ENCODE measurements at regions not wholly inside any gene's neighbourhood (a gene's known extent, or its start where the extent isn't known, plus 50 kb on each side); places are given as distances from the start of the nearest gene placed in this dataset.
"Not testable (repeated sequence)": the region's sequence is repeated elsewhere in the genome, so short reads cannot be mapped to it uniquely, and the experiment has no call there.

DNA sequence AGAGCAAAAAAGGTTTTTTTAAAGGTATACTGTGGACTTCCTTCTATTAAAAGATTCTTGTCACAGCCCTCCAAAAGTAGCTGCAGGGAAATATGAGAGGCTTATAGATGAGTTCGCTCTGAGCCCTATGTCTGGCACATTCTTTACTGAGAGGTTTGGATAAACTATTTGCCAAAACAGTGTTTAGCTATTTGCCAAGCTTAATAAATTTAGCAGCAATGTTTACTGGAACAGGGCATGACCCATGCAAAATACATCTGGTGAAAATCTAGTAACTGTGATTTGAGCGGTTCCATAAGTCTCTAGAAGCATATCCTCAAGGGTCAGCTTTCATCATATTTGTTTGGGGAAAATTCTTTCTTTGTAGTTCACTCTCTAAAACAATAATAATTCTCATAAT lies 1696.7 kb upstream of the PIK3C3 start:
- H3K79me2 ChIP-seq (ENCODE audit: low read length), result no peaks in the 10 kb centered on the region
- H3K9ac ChIP-seq (ENCODE audit: low read length), result no peak overlapping the region
- H3K4me1 ChIP-seq (ENCODE audit: insufficient read depth, low read length), result no peaks in the 10 kb centered on the region
- no peaks in the 10 kb centered on the region for H3K36me3 ChIP-seq (ENCODE audit: low read depth, low read length)
- CTCF ChIA-PET, result no interaction called here
- intact Hi-C loops (cut with micrococcal nuclease), result no loop called here
- no TSS peak for BruUV-seq (replicated peaks)
- POLR2A ChIA-PET (ENCODE audit: unreplicated experiment), result no interaction called here
- no peak overlapping the region for H3K4me2 ChIP-seq (ENCODE audit: low read length)
- no peaks in the 10 kb centered on the region for H4K20me1 ChIP-seq (ENCODE audit: low read length)
- ATAC-seq, result no peak
- H3K9me3 ChIP-seq (ENCODE audit: low read length), result no peaks in the 10 kb centered on the region
- no peaks in the 10 kb centered on the region for H3K27me3 ChIP-seq (ENCODE audit: low read length)
- H2AFZ ChIP-seq (ENCODE audit: low read length), result no peak overlapping the region
- H3F3A ChIP-seq (ENCODE audit: low read length, unreplicated experiment), result no peaks in the 10 kb centered on the region
- H3K9me2 ChIP-seq (replicated peaks; ENCODE audit: low read length), result no peaks in the 10 kb centered on the region
- no peak overlapping the region for H3K27ac ChIP-seq (ENCODE audit: low read length)
- TF ChIP-seq CTCF (conservative IDR thresholded peaks at IDR 0.05; ENCODE audit: low read depth, low read length), result no peak
- no peak for TF ChIP-seq EZH2phosphoT487 (IDR thresholded peaks at IDR 0.05; ENCODE audit: borderline replicate concordance, low read length)
- no peak for TF ChIP-seq EZH2 (IDR thresholded peaks at IDR 0.05; ENCODE audit: low read length, unreplicated experiment)
- DNase-seq, result no peak
- H3K4me3 ChIP-seq (ENCODE audit: low read length), result no peak overlapping the region

DNA sequence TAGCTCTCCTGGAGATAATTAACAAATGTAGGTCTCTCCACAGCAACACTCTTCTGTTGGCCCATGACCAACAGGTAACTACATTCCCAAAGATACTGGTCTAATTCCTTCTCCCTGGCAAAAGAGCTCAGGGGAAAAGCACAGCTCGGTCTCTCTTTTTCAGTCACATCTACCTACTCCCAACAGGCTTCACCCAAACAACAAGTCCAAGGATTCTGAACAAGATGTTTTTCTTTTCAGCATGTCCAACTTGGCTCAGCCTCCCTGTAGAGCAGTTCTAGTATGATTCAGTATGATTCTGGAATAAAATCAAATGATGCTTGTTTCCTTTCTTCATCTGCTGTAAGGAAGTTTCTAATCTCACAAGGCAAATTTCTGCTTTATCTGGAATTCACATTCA lies 1704.8 kb upstream of the PIK3C3 start:
- Histone ChIP-seq H3K4me2 (ENCODE audit: low read length) (no peak overlapping the region), H3K9me2 (replicated peaks; ENCODE audit: low read length) (no peaks in the 10 kb centered on the region), H3K27ac (ENCODE audit: low read length) (no peak overlapping the region), H3K36me3 (ENCODE audit: low read depth, low read length) (no peaks in the 10 kb centered on the region), H2AFZ (ENCODE audit: low read length) (no peak overlapping the region), H3K27me3 (ENCODE audit: low read length) (no peaks in the 10 kb centered on the region), H3K9me3 (ENCODE audit: low read length) (no peaks in the 10 kb centered on the region), H4K20me1 (ENCODE audit: low read length) (no peaks in the 10 kb centered on the region), H3K4me1 (ENCODE audit: insufficient read depth, low read length) (no peaks in the 10 kb centered on the region), H3K9ac (ENCODE audit: low read length) (no peak overlapping the region), H3K79me2 (ENCODE audit: low read length) (no peaks in the 10 kb centered on the region), H3K4me3 (ENCODE audit: low read length) (no peak overlapping the region), H3F3A (ENCODE audit: low read length, unreplicated experiment) (no peaks in the 10 kb centered on the region)
- intact Hi-C loops (cut with micrococcal nuclease), result no loop called here
- CTCF ChIA-PET, result no interaction called here
- TF ChIP-seq EZH2phosphoT487 (IDR thresholded peaks at IDR 0.05; ENCODE audit: borderline replicate concordance, low read length), result no peak
- TF ChIP-seq EZH2 (IDR thresholded peaks at IDR 0.05; ENCODE audit: low read length, unreplicated experiment), result no peak
- TF ChIP-seq CTCF (conservative IDR thresholded peaks at IDR 0.05; ENCODE audit: low read depth, low read length), result no peak
- BruUV-seq (replicated peaks), result no TSS peak
- POLR2A ChIA-PET (ENCODE audit: unreplicated experiment), result no interaction called here
- ATAC-seq (no peak), DNase-seq (no peak)

GRCh38 chr18:40249390-40250080 lies 1705.5 kb upstream of the PIK3C3 start:
- DNase-seq (no peak), ATAC-seq (peak; percentile 31; the same call in 1 of the 2 replicates)
- BruUV-seq (replicated peaks), result no TSS peak

DNA sequence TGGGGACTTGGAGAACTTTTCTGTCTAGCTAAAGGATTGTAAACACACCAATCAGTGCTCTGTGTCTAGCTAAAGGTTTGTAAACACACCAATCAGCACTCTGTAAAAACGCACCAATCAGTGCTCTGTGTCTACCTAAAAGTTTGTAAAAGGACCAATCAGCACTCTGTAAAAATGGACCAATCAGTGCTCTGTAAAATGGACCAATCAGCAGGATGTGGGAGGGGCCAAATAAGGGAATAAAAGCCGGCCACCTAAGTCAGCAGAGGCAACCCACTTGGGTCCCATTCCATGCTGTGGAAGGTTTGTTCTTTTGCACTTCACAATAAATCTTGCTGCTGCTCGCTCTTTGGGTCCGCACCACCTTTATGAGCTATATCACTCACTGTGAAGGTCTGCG lies 1709.4 kb upstream of the PIK3C3 start:
- H3K4me3 ChIP-seq (ENCODE audit: low read length); POLR2A ChIA-PET (ENCODE audit: unreplicated experiment); H3K4me1 ChIP-seq (ENCODE audit: insufficient read depth, low read length); H3K9me2 ChIP-seq (replicated peaks; ENCODE audit: low read length); H3K36me3 ChIP-seq (ENCODE audit: low read depth, low read length); ATAC-seq; H3K9ac ChIP-seq (ENCODE audit: low read length); H3K79me2 ChIP-seq (ENCODE audit: low read length); H3K27me3 ChIP-seq (ENCODE audit: low read length); H4K20me1 ChIP-seq (ENCODE audit: low read length); H3K27ac ChIP-seq (ENCODE audit: low read length); intact Hi-C loops (cut with micrococcal nuclease); BruUV-seq (replicated peaks); DNase-seq; H2AFZ ChIP-seq (ENCODE audit: low read length); CTCF ChIA-PET; H3K4me2 ChIP-seq (ENCODE audit: low read length); H3K9me3 ChIP-seq (ENCODE audit: low read length); H3F3A ChIP-seq (ENCODE audit: low read length, unreplicated experiment): not testable (repeated sequence)

More at GRCh38 chr18:40249390-40250080, 1705.5 kb upstream of the PIK3C3 start:
- Histone ChIP-seq H3K27me3 (ENCODE audit: low read length) (no peaks in the 10 kb centered on the region), H3K4me3 (ENCODE audit: low read length) (no peak overlapping the region), H3K9ac (ENCODE audit: low read length) (no peak overlapping the region), H3K36me3 (ENCODE audit: low read depth, low read length) (no peaks in the 10 kb centered on the region), H2AFZ (ENCODE audit: low read length) (no peak overlapping the region), H3K79me2 (ENCODE audit: low read length) (no peaks in the 10 kb centered on the region), H3K4me2 (ENCODE audit: low read length) (no peak overlapping the region), H3K27ac (ENCODE audit: low read length) (no peak overlapping the region), H3K9me2 (replicated peaks; ENCODE audit: low read length) (no peaks in the 10 kb centered on the region), H4K20me1 (ENCODE audit: low read length) (no peaks in the 10 kb centered on the region), H3K4me1 (ENCODE audit: insufficient read depth, low read length) (no peaks in the 10 kb centered on the region), H3K9me3 (ENCODE audit: low read length) (no peaks in the 10 kb centered on the region), H3F3A (ENCODE audit: low read length, unreplicated experiment) (no peaks in the 10 kb centered on the region)
- intact Hi-C loops (cut with micrococcal nuclease), result no loop called here
- TF ChIP-seq EZH2 (IDR thresholded peaks at IDR 0.05; ENCODE audit: low read length, unreplicated experiment) (no peak), EZH2phosphoT487 (IDR thresholded peaks at IDR 0.05; ENCODE audit: borderline replicate concordance, low read length) (no peak)
- ChIA-PET CTCF (no interaction called here), POLR2A (ENCODE audit: unreplicated experiment) (no interaction called here)
